A549 (cell line): ENCODE measurements at regions not wholly inside any gene's neighbourhood (a gene's known extent, or its start where the extent isn't known, plus 50 kb on each side); places are given as distances from the start of the nearest gene placed in this dataset.

Experiments
- CEBPB ChIP-seq, 2 experiments: fragments of >200 bp in 1 of 2; sonication (Bioruptor Twin) in 1 of 2; formaldehyde crosslinking in 1 of 2; IDR thresholded peaks; 2 replicates each; pipeline ENCODE4 v1.6.1; 2012 to 2016
- CHD2 ChIP-seq: fragments of 150-350 bp; IDR thresholded peaks from 2 replicates; pipeline ENCODE4 v1.6.1; 2014; ENCODE audit warnings: low read length; ENCODE audit not compliant: partially characterized antibody
- JUNB ChIP-seq: fragments of >200 bp; sonication (Bioruptor Twin); formaldehyde crosslinking; IDR thresholded peaks from 2 replicates; pipeline ENCODE4 v1.6.1; 2016
- TF ChIP-seq, protein P1 (sequence below): fragments of >200 bp; sonication (Bioruptor Twin); formaldehyde crosslinking; IDR thresholded peaks from 3 replicates; pipeline ENCODE4 v1.5.1; 2016

DNA sequence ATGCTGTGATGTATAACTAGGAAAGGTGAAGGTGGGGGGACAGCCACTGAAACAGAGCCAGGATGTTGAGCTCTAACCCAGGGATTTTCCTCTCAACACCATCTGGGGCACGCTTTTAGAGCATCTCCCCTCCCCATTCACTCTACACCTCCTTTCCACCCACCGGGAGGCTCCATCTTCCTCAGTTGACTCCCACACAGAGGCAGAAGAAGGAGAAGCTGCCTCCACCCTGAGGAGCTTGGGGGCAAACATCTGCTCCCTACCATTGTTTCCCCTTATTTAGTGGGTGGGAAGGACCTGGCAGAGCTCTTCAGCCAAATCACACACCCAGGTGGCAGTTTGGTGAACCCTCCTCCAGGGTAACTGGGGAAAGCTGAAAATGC, 50.0 kb upstream of the ADA2 start:
- TF ChIP-seq JUNB, result no peak
- TF ChIP-seq, protein P1, sequence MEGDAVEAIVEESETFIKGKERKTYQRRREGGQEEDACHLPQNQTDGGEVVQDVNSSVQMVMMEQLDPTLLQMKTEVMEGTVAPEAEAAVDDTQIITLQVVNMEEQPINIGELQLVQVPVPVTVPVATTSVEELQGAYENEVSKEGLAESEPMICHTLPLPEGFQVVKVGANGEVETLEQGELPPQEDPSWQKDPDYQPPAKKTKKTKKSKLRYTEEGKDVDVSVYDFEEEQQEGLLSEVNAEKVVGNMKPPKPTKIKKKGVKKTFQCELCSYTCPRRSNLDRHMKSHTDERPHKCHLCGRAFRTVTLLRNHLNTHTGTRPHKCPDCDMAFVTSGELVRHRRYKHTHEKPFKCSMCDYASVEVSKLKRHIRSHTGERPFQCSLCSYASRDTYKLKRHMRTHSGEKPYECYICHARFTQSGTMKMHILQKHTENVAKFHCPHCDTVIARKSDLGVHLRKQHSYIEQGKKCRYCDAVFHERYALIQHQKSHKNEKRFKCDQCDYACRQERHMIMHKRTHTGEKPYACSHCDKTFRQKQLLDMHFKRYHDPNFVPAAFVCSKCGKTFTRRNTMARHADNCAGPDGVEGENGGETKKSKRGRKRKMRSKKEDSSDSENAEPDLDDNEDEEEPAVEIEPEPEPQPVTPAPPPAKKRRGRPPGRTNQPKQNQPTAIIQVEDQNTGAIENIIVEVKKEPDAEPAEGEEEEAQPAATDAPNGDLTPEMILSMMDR, result no peak
- no peak for TF ChIP-seq CEBPB (IDR thresholded peaks at IDR 0.05)
- no peak for TF ChIP-seq CHD2
